ENCODE measurements at regions not wholly inside any gene's neighbourhood (a gene's known extent, or its start where the extent isn't known, plus 50 kb on each side); places are given as distances from the start of the nearest gene placed in this dataset.

GRCh38 chr2:53202063-53202462, 565.5 kb upstream of the CHAC2 start:
- Histone ChIP-seq H3K27ac (no peak overlapping the region), H3K4me3 (no peak overlapping the region), H3K27me3 (no peaks in the 10 kb centered on the region), H3K9me3 (no peaks in the 10 kb centered on the region), H3K36me3 (no peaks in the 10 kb centered on the region), H3K4me1 (no peaks in the 10 kb centered on the region)
- DNase-seq: no peak
- no peak for TF ChIP-seq POLR2A (IDR thresholded peaks at IDR 0.05)
- TF ChIP-seq, protein P1, sequence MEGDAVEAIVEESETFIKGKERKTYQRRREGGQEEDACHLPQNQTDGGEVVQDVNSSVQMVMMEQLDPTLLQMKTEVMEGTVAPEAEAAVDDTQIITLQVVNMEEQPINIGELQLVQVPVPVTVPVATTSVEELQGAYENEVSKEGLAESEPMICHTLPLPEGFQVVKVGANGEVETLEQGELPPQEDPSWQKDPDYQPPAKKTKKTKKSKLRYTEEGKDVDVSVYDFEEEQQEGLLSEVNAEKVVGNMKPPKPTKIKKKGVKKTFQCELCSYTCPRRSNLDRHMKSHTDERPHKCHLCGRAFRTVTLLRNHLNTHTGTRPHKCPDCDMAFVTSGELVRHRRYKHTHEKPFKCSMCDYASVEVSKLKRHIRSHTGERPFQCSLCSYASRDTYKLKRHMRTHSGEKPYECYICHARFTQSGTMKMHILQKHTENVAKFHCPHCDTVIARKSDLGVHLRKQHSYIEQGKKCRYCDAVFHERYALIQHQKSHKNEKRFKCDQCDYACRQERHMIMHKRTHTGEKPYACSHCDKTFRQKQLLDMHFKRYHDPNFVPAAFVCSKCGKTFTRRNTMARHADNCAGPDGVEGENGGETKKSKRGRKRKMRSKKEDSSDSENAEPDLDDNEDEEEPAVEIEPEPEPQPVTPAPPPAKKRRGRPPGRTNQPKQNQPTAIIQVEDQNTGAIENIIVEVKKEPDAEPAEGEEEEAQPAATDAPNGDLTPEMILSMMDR (IDR thresholded peaks at IDR 0.05): no peak
- intact Hi-C loops (cut with DNase I; ENCODE audit: low total_unique reads): no loop called here

GRCh38 chr2:53200072-53200471, 567.5 kb upstream of the CHAC2 start:
- no peak for DNase-seq
- Histone ChIP-seq H3K27ac (no peak overlapping the region), H3K4me1 (no peaks in the 10 kb centered on the region), H3K36me3 (no peaks in the 10 kb centered on the region), H3K9me3 (no peaks in the 10 kb centered on the region), H3K27me3 (no peaks in the 10 kb centered on the region), H3K4me3 (no peak overlapping the region)
- intact Hi-C loops (cut with DNase I; ENCODE audit: low total_unique reads): no loop called here
- no peak for TF ChIP-seq POLR2A (IDR thresholded peaks at IDR 0.05)
- TF ChIP-seq, protein P1 (IDR thresholded peaks at IDR 0.05): no peak

GRCh38 chr2:53188851-53189510, 578.6 kb upstream of the CHAC2 start:
- H3K36me3 ChIP-seq: no peaks in the 10 kb centered on the region
- H3K27ac ChIP-seq: no peak overlapping the region
- no peaks in the 10 kb centered on the region for H3K4me1 ChIP-seq
- H3K9me3 ChIP-seq: no peaks in the 10 kb centered on the region
- no peaks in the 10 kb centered on the region for H3K27me3 ChIP-seq
- no peak for DNase-seq
- intact Hi-C loops (cut with DNase I; ENCODE audit: low total_unique reads): no loop called here
- H3K4me3 ChIP-seq: no peak overlapping the region
- no peak for TF ChIP-seq POLR2A (IDR thresholded peaks at IDR 0.05)
- TF ChIP-seq, protein P1 (IDR thresholded peaks at IDR 0.05): no peak

- no peak for DNase-seq
- intact Hi-C loops (cut with DNase I; ENCODE audit: low total_unique reads): no loop called here
- H3K27me3 ChIP-seq: no peaks in the 10 kb centered on the region
- no peak overlapping the region for H3K4me3 ChIP-seq
- H3K4me1 ChIP-seq: no peaks in the 10 kb centered on the region
- no peaks in the 10 kb centered on the region for H3K36me3 ChIP-seq
- TF ChIP-seq, protein P1 (IDR thresholded peaks at IDR 0.05): no peak
- no peak for TF ChIP-seq POLR2A (IDR thresholded peaks at IDR 0.05)
- H3K27ac ChIP-seq: no peak overlapping the region
- no peaks in the 10 kb centered on the region for H3K9me3 ChIP-seq
These were observed 584.0 kb upstream of the CHAC2 start for GRCh38 chr2:53183581-53183980.

DNA sequence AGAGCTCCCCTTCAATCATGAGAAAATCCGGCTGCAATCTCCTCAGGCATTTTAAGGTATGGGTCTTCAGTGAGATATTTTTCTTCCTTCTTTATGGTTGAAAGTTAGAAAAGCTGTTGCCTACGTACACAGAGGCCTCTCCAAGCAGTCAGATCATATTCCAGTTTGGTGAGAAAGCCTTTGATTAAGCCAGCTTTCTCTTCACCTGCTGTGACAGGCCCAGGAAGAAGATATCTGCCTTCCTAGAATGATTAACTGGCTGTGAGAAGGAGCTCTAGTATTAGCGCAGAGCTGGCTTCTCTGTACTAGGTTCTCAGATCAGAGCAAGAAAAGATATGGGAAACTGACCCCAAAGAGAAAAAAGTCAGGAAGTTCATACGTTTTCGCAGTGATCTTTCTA, 585.0 kb upstream of the CHAC2 start:
- no peak overlapping the region for H3K27ac ChIP-seq
- intact Hi-C loops (cut with DNase I; ENCODE audit: low total_unique reads): no loop called here
- DNase-seq: no peak

More for the DNA sequence above, 585.0 kb upstream of the CHAC2 start:
- Histone ChIP-seq H3K9me3 (no peaks in the 10 kb centered on the region), H3K4me3 (no peak overlapping the region), H3K4me1 (no peaks in the 10 kb centered on the region), H3K27me3 (no peaks in the 10 kb centered on the region), H3K36me3 (no peaks in the 10 kb centered on the region)
- TF ChIP-seq POLR2A (IDR thresholded peaks at IDR 0.05): no peak
- TF ChIP-seq, protein P1 (IDR thresholded peaks at IDR 0.05): no peak
